A549 (cell line): ENCODE measurements at regions not wholly inside any gene's neighbourhood (a gene's known extent, or its start where the extent isn't known, plus 50 kb on each side); places are given as distances from the start of the nearest gene placed in this dataset.

Experiments
- ATAC-seq, 2 experiments: fragments of 200-7000 bp in 1 of 2; fragments of >200 bp in 1 of 2; cut with Nextera tagmentation in 1 of 2; cut with Tn5 transposase in 1 of 2; 3 replicates each; pipeline versions ENCODE4 v1.8.0 to v1.9.1; 2018 to 2020; ENCODE audit warnings: mild to moderate bottlenecking in 1 of 2, moderate library complexity in 1 of 2
- CTCF ChIA-PET: fragments of 300-600 bp; sonication (Branson Sonifier 250); formaldehyde crosslinking; extraction: SDS; loops from one replicate; lab custom pipeline; 2021; ENCODE audit warnings: antibody characterized with exemption, inconsistent platforms; lab: Yijun Ruan, JAX
- POLR2A ChIA-PET: fragments of 350-600 bp; formaldehyde crosslinking; extraction: SDS; loops from one replicate; lab custom pipeline; 2021; ENCODE audit warnings: antibody characterized with exemption, inconsistent platforms; lab: Yijun Ruan, JAX
- DNase-seq, 2 experiments: peaks; one replicate each; pipeline versions ENCODE4 v3.0.0 to v3.0.0-alpha.2; 2011 to 2016; ENCODE audit warnings: low read depth in 1 of 2, low spot score in 1 of 2
- FAIRE-seq: peaks from 2 replicates; lab custom pipeline; 2011; peaks lifted over from hg19 to GRCh38; lab: Jason Lieb, UNC
- H3K27ac ChIP-seq, 2 experiments: fragments of >200 bp; sonication (Bioruptor Twin); formaldehyde crosslinking; 3 replicates each; pipeline ENCODE4 v1.5.1; 2016 to 2017
- H3K4me1 ChIP-seq: fragments of >200 bp; sonication (Bioruptor Twin); formaldehyde crosslinking; 3 replicates; pipeline ENCODE4 v1.6.1; 2016
- H3K4me2 ChIP-seq: fragments of >200 bp; sonication (Bioruptor Twin); formaldehyde crosslinking; 3 replicates; pipeline ENCODE4 v1.6.1; 2016
- H3K4me3 ChIP-seq: fragments of >200 bp; sonication (Bioruptor Twin); formaldehyde crosslinking; 3 replicates; pipeline ENCODE4 v1.5.1; 2016
- H3K9me3 ChIP-seq: fragments of >200 bp; sonication (Bioruptor Twin); formaldehyde crosslinking; 3 replicates; pipeline ENCODE4 v1.6.1; 2016
- CBX2 ChIP-seq: fragments of 200-600 bp; sonication (generic); IDR thresholded peaks from 2 replicates; pipeline ENCODE4 v1.6.1; 2016; ENCODE audit warnings: low read depth, mild to moderate bottlenecking, borderline replicate concordance
- CHD4 ChIP-seq: fragments of 200-600 bp; sonication (generic); IDR thresholded peaks from 2 replicates; pipeline ENCODE4 v1.6.1; 2016; ENCODE audit warnings: antibody characterized with exemption, mild to moderate bottlenecking, borderline replicate concordance
- GATA3 ChIP-seq: IDR thresholded peaks from 2 replicates; pipeline ENCODE4 v1.6.1; 2012; ENCODE audit warnings: borderline replicate concordance
- HOXB5 ChIP-seq: fragments of 250-450 bp; sonication (Bioruptor Pico); IDR thresholded peaks from 2 replicates; pipeline ENCODE4 v1.5.0; 2020; ENCODE audit warnings: mild to moderate bottlenecking, moderate library complexity
- JUNB ChIP-seq: fragments of >200 bp; sonication (Bioruptor Twin); formaldehyde crosslinking; IDR thresholded peaks from 2 replicates; pipeline ENCODE4 v1.6.1; 2016
- MYC ChIP-seq: IDR thresholded peaks from 2 replicates; pipeline ENCODE4 v1.6.1; 2012; ENCODE audit warnings: mild to moderate bottlenecking, inconsistent platforms, low read length, improper control_type of control experiment, borderline replicate concordance
- POLR2A ChIP-seq: IDR thresholded peaks from 2 replicates; pipeline ENCODE4 v1.6.1; 2012; ENCODE audit warnings: mild to moderate bottlenecking, low read length
- REST ChIP-seq: fragments of 200-600 bp; sonication (generic); IDR thresholded peaks from 2 replicates; pipeline ENCODE4 v1.6.1; 2016; ENCODE audit warnings: antibody characterized with exemption, mild to moderate bottlenecking, moderate library complexity
- RNF2 ChIP-seq: fragments of 200-600 bp; sonication (generic); IDR thresholded peaks from 2 replicates; pipeline ENCODE4 v1.6.1; 2016; ENCODE audit warnings: low read depth, mild to moderate bottlenecking, antibody characterized with exemption, moderate library complexity, borderline replicate concordance
- TP53 ChIP-seq: fragments of 250-450 bp; sonication (Bioruptor Pico); IDR thresholded peaks from 2 replicates; pipeline ENCODE4 v1.5.0; 2021; ENCODE audit warnings: mild to moderate bottlenecking, moderate library complexity
- ZC3H11A ChIP-seq: fragments of 450-650 bp; IDR thresholded peaks from 2 replicates; pipeline ENCODE4 v1.6.1; 2014; ENCODE audit warnings: antibody characterized with exemption, mild to moderate bottlenecking
- ZFP36 ChIP-seq: fragments of 450-650 bp; IDR thresholded peaks from 2 replicates; pipeline ENCODE4 v1.6.1; 2014; ENCODE audit warnings: borderline replicate concordance; ENCODE audit not compliant: partially characterized antibody
- ZSCAN20 ChIP-seq: fragments of 250-450 bp; sonication (Bioruptor Pico); IDR thresholded peaks from 2 replicates; pipeline ENCODE4 v1.8.0; 2022; ENCODE audit warnings: mild to moderate bottlenecking, moderate library complexity
- WGBS: methylation state at CpG from one replicate; pipeline ENCODE4 v1.1.6; 2017; ENCODE audit errors: missing lambda C conversion rate; 5-methylcytosine and 5-hydroxymethylcytosine counted together
- TF ChIP-seq, protein P1 (sequence below): fragments of 250-450 bp; sonication (Bioruptor Pico); IDR thresholded peaks from 2 replicates; pipeline ENCODE4 v1.5.0; 2021; ENCODE audit warnings: mild to moderate bottlenecking, moderate library complexity, borderline replicate concordance
- TF ChIP-seq, protein P2 (sequence below): fragments of 150-350 bp; IDR thresholded peaks from 2 replicates; pipeline ENCODE4 v1.6.1; 2014; ENCODE audit warnings: low read depth, mild to moderate bottlenecking, low read length
- TF ChIP-seq, protein P3 (sequence below): fragments of 450-650 bp; IDR thresholded peaks from 2 replicates; pipeline ENCODE4 v1.6.1; 2014; ENCODE audit warnings: antibody characterized with exemption

DNA sequence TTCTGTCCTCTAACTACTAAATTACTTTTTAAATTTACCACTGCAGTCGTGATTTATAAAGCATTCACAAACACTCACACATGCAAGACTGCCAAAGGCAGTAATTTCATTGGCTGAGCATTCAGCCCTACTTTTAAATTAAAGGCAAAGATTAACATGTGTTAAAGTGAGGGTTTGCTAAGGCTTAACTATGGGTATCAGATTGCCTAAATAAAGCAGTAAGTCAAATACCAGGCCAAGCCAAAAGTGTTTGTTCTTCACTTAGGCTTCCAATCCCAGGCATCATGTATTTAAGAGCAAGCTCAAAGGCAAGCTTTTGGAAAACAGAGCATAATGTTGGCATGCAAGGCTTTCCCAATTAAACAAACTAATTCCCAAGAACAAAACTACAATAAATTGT, 187.3 kb downstream of the SUCNR1 start (continued):
- TF ChIP-seq REST: no peak

DNA sequence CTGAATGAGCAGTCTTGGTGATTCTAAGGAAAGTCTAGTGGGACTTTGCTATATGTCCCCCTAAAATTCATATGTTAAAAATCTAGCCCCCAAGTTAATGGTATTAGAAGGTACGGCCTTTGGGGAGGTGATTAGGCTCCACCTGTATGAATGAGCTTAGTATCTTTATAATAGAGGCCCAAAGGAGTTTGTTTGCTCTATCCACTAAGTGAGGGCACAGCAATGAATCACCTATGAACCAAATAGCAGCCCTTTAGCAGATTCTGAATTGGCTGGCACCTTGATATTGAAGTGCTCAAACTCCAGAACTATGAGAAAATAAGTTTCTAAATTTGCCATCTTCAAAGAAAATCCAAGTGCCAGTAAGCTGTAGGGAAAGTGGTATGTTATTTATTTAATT, 187.9 kb downstream of the SUCNR1 start:
- no peak overlapping the region for H3K4me3 ChIP-seq
- ATAC-seq: no peak
- no peak overlapping the region for H3K27ac ChIP-seq
- no peaks in the 10 kb centered on the region for H3K9me3 ChIP-seq
- H3K4me1 ChIP-seq: no peaks in the 10 kb centered on the region
- 80% methylated on average over 1 of the region's 1 CpG for WGBS
- no peak for TF ChIP-seq TP53 (CRISPR knock-in tag)
- TF ChIP-seq, protein P1, sequence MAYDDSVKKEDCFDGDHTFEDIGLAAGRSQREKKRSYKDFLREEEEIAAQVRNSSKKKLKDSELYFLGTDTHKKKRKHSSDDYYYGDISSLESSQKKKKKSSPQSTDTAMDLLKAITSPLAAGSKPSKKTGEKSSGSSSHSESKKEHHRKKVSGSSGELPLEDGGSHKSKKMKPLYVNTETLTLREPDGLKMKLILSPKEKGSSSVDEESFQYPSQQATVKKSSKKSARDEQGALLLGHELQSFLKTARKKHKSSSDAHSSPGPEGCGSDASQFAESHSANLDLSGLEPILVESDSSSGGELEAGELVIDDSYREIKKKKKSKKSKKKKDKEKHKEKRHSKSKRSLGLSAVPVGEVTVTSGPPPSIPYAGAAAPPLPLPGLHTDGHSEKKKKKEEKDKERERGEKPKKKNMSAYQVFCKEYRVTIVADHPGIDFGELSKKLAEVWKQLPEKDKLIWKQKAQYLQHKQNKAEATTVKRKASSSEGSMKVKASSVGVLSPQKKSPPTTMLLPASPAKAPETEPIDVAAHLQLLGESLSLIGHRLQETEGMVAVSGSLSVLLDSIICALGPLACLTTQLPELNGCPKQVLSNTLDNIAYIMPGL (CRISPR knock-in tag): no peak
- TF ChIP-seq, protein P2, sequence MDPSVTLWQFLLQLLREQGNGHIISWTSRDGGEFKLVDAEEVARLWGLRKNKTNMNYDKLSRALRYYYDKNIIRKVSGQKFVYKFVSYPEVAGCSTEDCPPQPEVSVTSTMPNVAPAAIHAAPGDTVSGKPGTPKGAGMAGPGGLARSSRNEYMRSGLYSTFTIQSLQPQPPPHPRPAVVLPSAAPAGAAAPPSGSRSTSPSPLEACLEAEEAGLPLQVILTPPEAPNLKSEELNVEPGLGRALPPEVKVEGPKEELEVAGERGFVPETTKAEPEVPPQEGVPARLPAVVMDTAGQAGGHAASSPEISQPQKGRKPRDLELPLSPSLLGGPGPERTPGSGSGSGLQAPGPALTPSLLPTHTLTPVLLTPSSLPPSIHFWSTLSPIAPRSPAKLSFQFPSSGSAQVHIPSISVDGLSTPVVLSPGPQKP: no peak
- TF ChIP-seq ZSCAN20 (CRISPR knock-in tag): no peak
- TF ChIP-seq POLR2A: no peak
- no peak for TF ChIP-seq ZFP36
- TF ChIP-seq HOXB5 (CRISPR knock-in tag): no peak
- TF ChIP-seq GATA3: no peak
- no peak for TF ChIP-seq CHD4
- no peak overlapping the region for H3K4me2 ChIP-seq
- FAIRE-seq: no peak
- ChIA-PET CTCF (interaction anchor here (1.1 to 1.4 kb wide), 2 partner anchors 11 to 411 kb away, joined by 3 to 5 read pairs; no protein-coding TSS in a partner anchor), POLR2A (no interaction called here)
- no peak for DNase-seq

DNA sequence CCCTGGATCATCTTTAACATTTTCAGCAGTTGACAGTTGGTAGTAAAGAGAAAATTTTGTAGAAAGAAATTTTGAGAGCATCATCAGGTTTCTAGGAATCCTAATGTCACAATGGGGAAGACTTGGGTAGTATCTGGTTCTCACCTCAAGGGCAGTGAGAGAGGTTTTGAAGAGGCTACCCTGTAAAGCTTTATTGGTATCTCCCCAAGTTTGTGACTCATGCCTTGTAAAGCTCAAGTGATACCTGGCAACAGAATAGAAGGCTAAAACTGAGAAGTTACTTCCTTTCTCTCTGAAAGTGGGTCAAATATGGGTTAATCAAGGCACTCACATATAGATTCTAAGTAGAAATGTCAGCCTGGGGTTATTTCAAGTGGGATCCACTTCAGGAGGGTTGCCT, 196.4 kb downstream of the SUCNR1 start:
- Histone ChIP-seq H3K9me3 (peaks cover 12% of the 10 kb centered on the region; the same call in 2 of the 3 replicates), H3K4me3 (no peak overlapping the region), H3K4me2 (no peak overlapping the region), H3K27ac (no peak overlapping the region), H3K4me1 (no peaks in the 10 kb centered on the region)
- DNase-seq (no peak), ATAC-seq (no peak), FAIRE-seq (no peak)
- ChIA-PET POLR2A (no interaction called here), CTCF (no interaction called here)
- TF ChIP-seq MYC (no peak), ZC3H11A (no peak), JUNB (no peak), RNF2 (no peak), CBX2 (no peak), GATA3 (no peak)
- TF ChIP-seq, protein P3, sequence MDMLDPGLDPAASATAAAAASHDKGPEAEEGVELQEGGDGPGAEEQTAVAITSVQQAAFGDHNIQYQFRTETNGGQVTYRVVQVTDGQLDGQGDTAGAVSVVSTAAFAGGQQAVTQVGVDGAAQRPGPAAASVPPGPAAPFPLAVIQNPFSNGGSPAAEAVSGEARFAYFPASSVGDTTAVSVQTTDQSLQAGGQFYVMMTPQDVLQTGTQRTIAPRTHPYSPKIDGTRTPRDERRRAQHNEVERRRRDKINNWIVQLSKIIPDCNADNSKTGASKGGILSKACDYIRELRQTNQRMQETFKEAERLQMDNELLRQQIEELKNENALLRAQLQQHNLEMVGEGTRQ: no peak
